Non-pigmented ciliary epithelial cell (primary cell): ENCODE measurements at regions not wholly inside any gene's neighbourhood (a gene's known extent, or its start where the extent isn't known, plus 50 kb on each side); places are given as distances from the start of the nearest gene placed in this dataset.
"Not testable (repeated sequence)": the region's sequence is repeated elsewhere in the genome, so short reads cannot be mapped to it uniquely, and the experiment has no call there.

Experiments
- DNase-seq: peaks from one replicate; pipeline ENCODE4 v3.0.0-alpha.2; 2010; ENCODE audit warnings: low read depth

DNA sequence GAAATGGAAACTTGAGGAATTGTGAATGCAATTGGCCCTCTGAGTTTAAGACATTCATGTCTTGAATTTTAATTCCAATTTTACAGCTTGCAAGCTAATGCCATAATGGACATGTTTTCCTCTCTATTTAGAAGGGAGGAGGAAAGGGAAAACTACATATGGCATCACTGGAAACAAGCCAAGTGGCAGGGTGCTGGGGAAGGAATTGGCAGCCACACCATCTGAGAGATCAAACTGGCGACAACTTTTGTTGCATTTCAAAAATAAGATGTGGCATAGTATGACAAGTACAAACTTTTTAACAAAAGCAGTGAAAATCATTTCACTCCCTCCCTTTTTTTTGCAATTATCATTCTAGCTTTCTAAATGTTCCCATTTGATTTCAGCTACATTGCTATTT lies 615.6 kb downstream of the CENPC start:
- no peak for DNase-seq

DNA sequence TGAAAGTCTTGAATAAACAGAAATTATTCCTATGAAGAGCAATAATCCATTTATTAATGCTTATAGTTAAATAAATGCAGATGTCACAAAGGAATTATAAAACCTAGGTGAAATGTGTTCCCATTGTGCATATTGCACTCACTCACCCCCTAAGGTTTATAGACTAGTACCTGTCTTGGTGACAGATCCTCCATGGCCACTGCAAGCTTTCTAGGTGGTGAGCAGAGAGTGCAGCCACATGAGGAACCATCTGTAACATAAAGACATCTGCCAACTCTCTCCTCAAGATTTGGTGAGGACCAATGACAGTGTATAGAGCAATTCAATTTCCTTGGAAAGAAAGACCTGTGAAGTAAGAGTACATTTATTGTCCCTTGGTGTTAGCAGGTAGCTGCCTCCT lies 616.4 kb downstream of the CENPC start:
- not testable (repeated sequence) for DNase-seq

DNA sequence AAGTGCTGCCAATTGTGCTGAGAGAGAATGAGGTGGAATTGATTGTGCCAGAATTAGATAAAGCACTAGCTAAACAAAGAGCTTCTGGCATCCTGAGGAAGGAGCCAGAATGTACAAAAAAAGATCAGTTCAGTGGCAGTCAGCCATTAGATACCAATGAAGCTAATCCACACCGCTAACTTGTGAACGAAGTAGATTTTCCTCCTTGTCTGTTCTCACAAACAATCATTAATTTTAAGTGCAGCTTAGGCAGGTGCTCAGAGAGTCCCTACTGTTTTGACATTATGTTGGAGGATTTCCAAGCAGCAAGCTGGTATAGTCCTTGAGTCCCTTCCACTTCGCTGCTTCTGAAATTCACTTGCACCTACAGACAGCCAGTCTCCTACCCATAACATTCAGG lies 617.4 kb downstream of the CENPC start:
- no peak for DNase-seq

DNA sequence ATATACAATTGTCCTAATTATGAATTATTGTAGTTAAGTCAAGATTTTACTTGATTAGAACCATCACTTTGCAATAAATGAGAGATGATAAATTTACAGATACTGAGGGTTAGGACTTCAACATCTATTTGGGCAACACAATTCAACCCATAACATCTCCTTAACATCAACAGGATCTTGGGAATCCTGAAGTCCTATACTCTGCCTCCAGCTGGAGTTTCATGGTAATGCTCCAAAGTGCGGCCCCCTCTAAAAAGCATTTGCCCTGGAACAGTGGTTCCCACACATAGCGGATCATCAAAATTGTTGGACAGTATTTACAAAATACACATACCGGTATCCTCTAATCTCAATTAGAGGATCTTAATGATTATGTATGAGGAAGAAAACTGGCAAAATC lies 618.6 kb downstream of the CENPC start:
- no peak for DNase-seq

DNA sequence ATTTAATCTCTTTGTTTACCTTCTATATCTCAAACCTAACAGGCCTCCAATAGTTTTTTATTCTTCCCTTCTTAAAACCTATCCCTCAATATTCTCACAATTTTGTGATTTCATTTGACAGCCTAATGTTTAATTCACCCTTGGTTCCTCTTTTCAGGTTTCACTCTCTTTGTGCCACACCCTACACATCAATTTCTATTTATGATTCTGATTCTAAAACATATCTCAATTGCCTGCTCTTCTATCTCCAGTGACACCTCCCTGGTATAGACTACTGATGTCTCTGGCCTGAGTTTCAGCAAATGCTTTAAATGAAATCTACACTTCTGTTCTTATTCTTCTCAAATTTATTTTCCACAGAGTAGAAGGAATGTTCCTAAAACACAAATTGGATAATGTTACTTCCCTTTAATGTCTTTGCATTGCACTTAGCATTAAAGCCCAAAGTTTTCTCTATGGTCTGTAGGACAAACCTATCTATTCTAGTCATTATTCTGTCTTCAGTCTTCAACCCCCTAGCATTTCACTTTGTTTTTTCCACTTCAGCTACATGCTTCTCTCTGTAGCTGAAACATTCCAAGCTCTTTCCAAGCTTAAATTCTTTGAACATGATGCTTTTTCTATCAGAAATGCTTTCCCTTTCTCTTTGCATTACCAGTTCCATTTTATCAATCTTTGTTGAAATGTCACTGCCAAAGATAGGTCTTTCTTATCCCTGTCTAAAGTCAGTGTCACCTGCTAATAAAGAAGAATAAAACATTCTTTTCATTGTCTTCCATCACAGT lies 622.0 kb downstream of the CENPC start:
- DNase-seq, result no peak

DNA sequence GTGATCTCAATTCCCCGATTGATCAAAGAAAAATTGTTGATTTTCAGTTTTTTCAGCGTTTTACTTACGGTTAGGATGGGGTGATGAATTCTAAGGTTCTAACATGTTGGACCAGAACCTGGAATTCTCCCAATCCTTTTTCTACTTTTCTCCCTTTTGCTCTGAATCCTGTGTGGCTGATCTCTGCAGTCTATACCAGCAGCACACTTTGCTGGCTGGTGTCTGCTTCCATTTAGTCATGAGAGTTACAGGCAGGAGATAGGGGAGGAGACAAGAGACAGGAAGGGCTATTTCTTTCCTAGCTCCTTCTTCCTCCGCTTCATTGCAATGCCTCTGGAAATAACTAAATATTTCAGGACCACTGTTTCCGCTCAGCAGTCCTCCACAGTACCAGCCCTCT lies 623.9 kb downstream of the CENPC start:
- no peak for DNase-seq

DNA sequence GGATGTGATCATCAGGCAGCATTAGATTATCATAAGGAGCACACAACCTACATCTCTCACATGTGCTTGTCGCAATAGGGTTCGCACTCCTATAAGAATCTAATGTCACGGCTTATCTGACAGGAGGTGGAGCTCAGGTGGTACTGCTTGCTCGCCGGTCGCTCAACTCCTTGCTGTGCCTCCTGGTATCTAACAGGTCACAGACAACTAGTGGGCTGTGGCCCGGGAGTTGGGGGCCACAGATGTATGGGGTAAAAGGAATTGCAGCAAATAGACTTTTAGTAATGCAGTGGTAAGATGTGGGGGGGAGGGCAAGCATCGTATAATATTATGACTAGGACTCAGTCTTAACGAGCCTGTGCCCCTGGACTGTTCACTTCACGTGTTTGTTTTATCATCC lies 624.8 kb downstream of the CENPC start:
- no peak for DNase-seq

GRCh38 chr4:66911880-66912279 lies 633.4 kb downstream of the CENPC start:
- DNase-seq, result peak; percentile 76

GRCh38 chr4:66906314-66906713 lies 639.0 kb downstream of the CENPC start:
- DNase-seq, result no peak

DNA sequence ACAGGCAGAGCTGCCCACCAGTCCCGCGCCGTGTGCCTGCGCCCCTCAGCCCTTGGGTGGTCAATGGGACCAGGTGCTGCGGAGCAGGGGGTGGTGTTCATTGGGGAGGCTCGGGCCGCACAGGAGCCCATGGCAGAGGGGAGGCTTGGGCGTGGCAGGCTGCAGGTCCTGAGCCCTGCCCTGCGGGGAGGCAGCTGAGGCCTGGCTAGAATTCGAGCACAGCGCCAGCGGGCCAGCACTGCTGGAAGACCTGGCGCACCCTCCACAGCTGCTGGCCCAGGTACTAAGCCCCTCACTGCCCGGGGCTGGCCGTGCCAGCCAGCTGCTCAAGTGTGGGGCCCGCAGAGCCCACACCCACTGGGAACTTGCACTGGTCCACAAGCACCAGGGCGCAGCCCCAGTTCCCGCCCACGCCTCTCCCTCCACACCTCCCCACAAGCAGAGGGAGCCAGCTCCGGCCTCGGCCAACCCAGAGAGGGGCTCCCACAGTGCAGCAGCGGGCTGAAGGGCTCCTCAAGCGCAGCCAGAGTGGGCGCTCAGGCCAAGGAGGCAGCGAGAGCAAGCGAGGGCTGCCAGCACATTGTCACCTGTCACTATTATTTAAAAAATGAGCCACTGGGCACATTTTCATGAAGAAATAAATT lies 645.8 kb downstream of the CENPC start:
- DNase-seq, result no peak

GRCh38 chr4:66893807-66894206 lies 651.5 kb downstream of the CENPC start:
- DNase-seq, result no peak

GRCh38 chr4:66887061-66887460 lies 658.2 kb downstream of the CENPC start:
- no peak for DNase-seq

GRCh38 chr4:66885501-66886165 lies 659.7 kb downstream of the CENPC start:
- DNase-seq, result peak; percentile 5

DNA sequence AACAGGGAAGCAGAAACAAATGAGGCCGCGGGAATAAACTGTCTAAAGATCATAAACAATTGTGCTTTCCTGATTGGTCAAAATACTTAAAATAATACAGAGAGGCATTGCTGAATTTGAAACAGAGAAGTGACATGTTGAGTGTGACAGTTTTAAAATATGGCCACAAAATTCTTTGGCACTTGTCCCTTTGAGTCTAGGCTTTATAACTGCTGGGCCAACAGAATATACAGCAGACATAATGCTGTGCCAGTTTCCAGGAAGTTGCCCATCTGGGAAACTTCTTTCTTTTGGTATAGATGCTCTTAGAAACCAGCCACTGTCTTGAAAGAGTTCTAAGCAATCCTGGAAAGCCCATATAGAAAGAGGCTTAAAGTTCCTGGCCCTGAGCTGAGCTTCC lies 668.4 kb downstream of the CENPC start:
- DNase-seq, result no peak

GRCh38 chr4:66872661-66873060 lies 672.6 kb downstream of the CENPC start:
- no peak for DNase-seq

GRCh38 chr4:66863481-66863880 lies 681.8 kb downstream of the CENPC start:
- DNase-seq, result no peak

DNA sequence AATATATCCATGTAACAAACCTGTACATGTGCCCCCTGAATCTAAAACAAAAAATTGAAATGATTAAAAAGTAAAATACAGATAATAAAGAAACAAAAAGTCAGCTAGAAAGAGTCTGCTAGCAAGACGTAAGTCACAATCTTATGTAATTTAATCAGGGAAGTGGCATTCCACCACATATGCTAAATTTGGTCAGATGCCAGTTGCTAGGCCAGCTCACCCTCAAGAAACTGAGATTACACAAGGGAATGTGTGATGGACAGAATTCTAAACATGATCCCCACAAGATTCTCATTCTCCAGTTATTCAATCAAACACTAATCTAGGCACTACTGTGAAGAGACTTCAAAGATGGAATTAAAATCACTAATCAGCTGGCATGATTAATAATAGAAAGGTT lies 689.3 kb downstream of the CENPC start:
- peak; percentile 2 for DNase-seq

DNA sequence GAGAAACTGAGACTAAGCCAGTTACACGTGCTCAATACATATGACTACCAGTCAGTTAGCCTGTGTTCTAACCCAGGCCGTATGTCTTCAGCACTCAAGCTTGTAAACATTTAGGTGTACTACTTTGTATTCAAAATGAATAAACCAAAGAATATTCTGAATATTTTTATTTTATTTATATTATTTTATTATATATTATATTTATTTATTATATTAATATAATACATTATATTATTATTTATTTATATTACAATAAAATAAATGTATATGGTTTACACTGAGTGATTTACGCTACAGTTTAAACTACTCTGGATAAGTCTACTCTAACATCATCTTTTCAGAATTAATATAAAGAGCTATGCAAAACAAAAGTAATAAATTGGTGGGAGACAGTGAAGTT lies 691.5 kb downstream of the CENPC start:
- no peak for DNase-seq

- DNase-seq, result no peak
Observed at GRCh38 chr4:66852843-66853242, 692.5 kb downstream of the CENPC start.

GRCh38 chr4:66849596-66849995 lies 695.7 kb downstream of the CENPC start:
- DNase-seq, result no peak

- DNase-seq, result no peak
Observed at GRCh38 chr4:66842724-66843088, 702.6 kb downstream of the CENPC start.

DNA sequence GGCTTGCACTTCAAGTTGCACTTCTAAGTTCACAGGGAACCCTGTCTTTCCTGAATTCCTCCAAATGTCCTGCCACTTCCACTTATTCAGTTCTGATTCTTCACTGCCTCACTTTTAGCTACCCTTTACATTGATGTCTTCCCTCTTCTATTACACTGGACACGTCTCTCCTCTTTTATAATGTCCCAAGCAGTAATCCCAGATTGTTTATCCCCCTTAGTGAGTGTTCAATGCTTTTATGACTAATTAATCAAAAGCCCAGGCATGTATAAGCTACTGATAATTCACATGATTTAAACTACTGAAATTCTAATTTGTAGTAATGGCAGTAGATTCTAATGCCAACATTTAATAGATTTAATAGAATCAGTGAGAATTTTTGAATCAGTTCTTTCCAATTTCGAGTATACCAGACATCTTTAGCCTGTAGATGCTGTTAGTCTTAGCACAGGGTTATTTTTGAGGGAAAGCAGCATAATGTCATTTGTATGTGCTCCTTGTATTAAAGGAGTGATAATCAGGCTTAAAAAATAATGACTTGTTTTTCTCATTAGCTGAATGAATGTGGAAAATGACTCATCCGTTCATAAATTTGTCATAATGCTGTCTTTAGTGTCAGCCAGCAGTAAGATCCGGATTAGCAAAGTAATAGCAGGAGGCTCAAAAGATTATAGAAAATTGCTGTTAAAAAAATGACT lies 703.1 kb downstream of the CENPC start:
- DNase-seq, result no peak

GRCh38 chr4:66840178-66840577 lies 705.1 kb downstream of the CENPC start:
- DNase-seq, result no peak
